Heart right ventricle (tissue), 16 donors: ENCODE measurements at regions not wholly inside any gene's neighbourhood (a gene's known extent, or its start where the extent isn't known, plus 50 kb on each side); places are given as distances from the start of the nearest gene placed in this dataset.

Source experiments
- ATAC-seq, 8 donors: fragments of 200-7000 bp; cut with Tn5 transposase; one replicate each; pipeline ENCODE4 v1.9.1; 2020; ENCODE audit warnings: mild to moderate bottlenecking in 8 of 8, moderate library complexity in 8 of 8, moderate number of reproducible peaks in 1 of 8
- DNase-seq, 2 donors: peaks; one replicate each; pipeline ENCODE4 v3.0.0-alpha.2; 2020
- H3K27ac ChIP-seq, 10 donors: fragments of 200-600 bp; sonication (generic) in 2 of 10; one replicate each; pipeline versions ENCODE4 v1.5.0 to v1.8.0; 2020 to 2022; ENCODE audit warnings: mild to moderate bottlenecking in 3 of 10
- H3K27me3 ChIP-seq, 7 donors: fragments of 200-600 bp; one replicate each; pipeline ENCODE4 v1.8.0; 2021 to 2022; ENCODE audit warnings: mild to moderate bottlenecking in 2 of 7
- H3K36me3 ChIP-seq, 9 donors: fragments of 200-600 bp; sonication (generic) in 1 of 9; one replicate each; pipeline versions ENCODE4 v1.5.0 to v1.8.0; 2020 to 2022; ENCODE audit warnings: mild to moderate bottlenecking in 2 of 9
- H3K4me1 ChIP-seq, 9 donors: fragments of 200-600 bp; sonication (generic) in 1 of 9; one replicate each; pipeline versions ENCODE4 v1.5.0 to v1.8.0; 2020 to 2022; ENCODE audit warnings: mild to moderate bottlenecking in 4 of 9
- H3K4me3 ChIP-seq, 10 donors: fragments of 200-600 bp; sonication (generic) in 2 of 10; one replicate each; pipeline versions ENCODE4 v1.5.0 to v1.8.0; 2020 to 2022; ENCODE audit warnings: mild to moderate bottlenecking in 7 of 10, moderate library complexity in 2 of 10
- H3K9me3 ChIP-seq, 11 donors: fragments of 200-600 bp in 10 of 11; sonication (generic) in 2 of 11; one replicate each; pipeline versions ENCODE4 v1.5.0 to v1.8.0; 2013 to 2022; ENCODE audit warnings: mild to moderate bottlenecking in 2 of 11, control low read depth in 1 of 11, moderate library complexity in 1 of 11
- CTCF ChIP-seq, 9 donors: fragments of 200-600 bp; sonication (generic) in 2 of 9; IDR thresholded peaks; one replicate each; pipeline versions ENCODE4 v1.5.0 to v1.8.0; 2021 to 2022; ENCODE audit warnings: antibody characterized with exemption in 9 of 9, mild to moderate bottlenecking in 5 of 9, moderate library complexity in 1 of 9
- WGBS, 2 donors: extraction: QIAGEN DNeasy Blood & Tissue Kit; methylation state at CpG; one replicate each; pipeline ENCODE4 v1.1.7; 2013; ENCODE audit warnings: inconsistent platforms in 1 of 2; 5-methylcytosine and 5-hydroxymethylcytosine counted together
- intact Hi-C, 10 donors: fragments of 100-400 bp; cut with DNase I; formaldehyde crosslinking; loops; one replicate each; pipeline versions ENCODE4 v1.11.1 to v1.14.2; 2022
- donor health status: Arrhythmogenic right ventricular cardiomyopathy.
- donor health status: ischemic (EF 13 %, LVEDD 7.1; RV severe dilation, severe dysfunction).
- donor health status: healthy with polysubstance abuse.
- donor health status: DM: no; HTN: yes; CAD: no.
- donor health status: DM: no; HTN: no; CAD: no.
- donor health status: ischemic (EF 25% LVEDD 6.9; RV normal size, moderate dysfunction).
- donor health status: ischemic (EF 25% LVEDD 5.7; RV mildly dilated, moderate dysfunction).
- donor health status: healthy.
- donor health status: DM: yes; HTN: yes; CAD: no.
- donor health status: Ischemic cardiomyopathy.
- donor health status: ischemic (EF 35%, LVEDD 5.7; RV mildly dilated, moderate dysfunction).
- donor health status: nonischemic (EF 11% LVEDD 7.7; RV severe dilation, severe dysfunction).
- donor health status: DM: yes; HTN: yes; CAD: no.
- donor health status: PGD.
- donor health status: ischemic (EF 29% LVEDD 5.4; RV normal size, mild dysfunction).
- donor health status: nonischemic (EF 23%, LVEDD 6.1; RV moderate dilation, normal function).

GRCh38 chr4:187782286-187782824 is 213.2 kb upstream of the ZFP42 start:
- intact Hi-C loops, result no loop called here
- Histone ChIP-seq H3K36me3 (no peaks in the 10 kb centered on the region), H3K27ac (no peak overlapping the region), H3K9me3 (peaks cover 0 to 38% (median 0%) of the 10 kb centered on the region in 11 donors), H3K4me3 (no peak overlapping the region), H3K27me3 (no peaks in the 10 kb centered on the region), H3K4me1 (no peaks in the 10 kb centered on the region)
- DNase-seq (no peak), ATAC-seq (no peak)
- TF ChIP-seq CTCF (IDR thresholded peaks at IDR 0.05), result no peak
- 69 to 75% methylated on average over 4 of the region's 4 CpGs for WGBS, 2 donors

DNA sequence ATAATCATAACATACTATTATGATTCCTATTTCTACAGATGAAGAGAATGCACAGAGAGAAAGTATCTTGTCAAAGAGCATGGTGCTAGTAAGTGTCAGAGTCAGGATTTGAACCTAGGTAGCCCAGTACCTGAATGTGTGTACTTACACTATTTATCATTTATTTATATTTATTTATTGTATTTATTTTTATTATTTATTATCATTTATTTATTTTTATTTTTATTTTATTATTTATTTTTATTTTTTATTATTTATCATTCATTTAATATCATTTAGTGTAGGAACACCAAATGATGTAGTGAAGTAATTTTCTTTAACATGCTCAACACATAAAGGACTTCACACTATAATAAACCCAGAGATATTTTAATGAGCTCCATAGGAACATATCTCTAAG is 209.4 kb upstream of the ZFP42 start:
- Histone ChIP-seq H3K27me3 (no peaks in the 10 kb centered on the region), H3K9me3 (peaks cover 0 to 34% (median 0%) of the 10 kb centered on the region in 11 donors), H3K4me3 (no peak overlapping the region), H3K4me1 (no peaks in the 10 kb centered on the region), H3K27ac (no peak overlapping the region), H3K36me3 (no peaks in the 10 kb centered on the region)
- no peak for ATAC-seq
- intact Hi-C loops, result no loop called here
- DNase-seq, result no peak
- TF ChIP-seq CTCF (IDR thresholded peaks at IDR 0.05), result no peak

DNA sequence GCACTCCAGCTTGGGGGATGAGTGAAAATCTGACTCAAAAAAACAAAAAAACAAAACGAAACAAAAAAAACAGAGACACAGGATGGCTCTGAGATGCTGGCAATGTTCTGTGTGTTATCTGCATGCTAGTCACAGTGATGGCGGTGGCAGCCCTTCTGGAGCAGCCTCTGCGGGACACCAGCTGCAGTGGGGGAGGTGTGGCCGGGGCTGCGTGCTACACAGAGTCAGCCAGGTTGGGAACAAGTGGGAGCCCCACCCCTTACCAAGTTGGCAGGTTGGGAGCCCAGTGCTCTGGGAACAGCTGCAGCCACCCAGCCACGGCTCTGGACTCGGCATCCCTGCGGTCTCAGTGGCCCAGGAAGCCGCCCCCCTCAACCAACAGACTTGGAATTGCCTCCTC is 206.5 kb upstream of the ZFP42 start:
- no peak for TF ChIP-seq CTCF (IDR thresholded peaks at IDR 0.05)
- no peaks in the 10 kb centered on the region for H3K36me3 ChIP-seq
- 84 to 88% methylated on average over 9 of the region's 9 CpGs for WGBS, 2 donors
- H3K27ac ChIP-seq, result no peak overlapping the region
- ATAC-seq, result no peak
- intact Hi-C loops, result no loop called here
- H3K9me3 ChIP-seq, result peaks cover 0 to 28% (median 0%) of the 10 kb centered on the region in 11 donors
- no peaks in the 10 kb centered on the region for H3K4me1 ChIP-seq
- no peaks in the 10 kb centered on the region for H3K27me3 ChIP-seq
- H3K4me3 ChIP-seq, result no peak overlapping the region
- no peak for DNase-seq

GRCh38 chr4:187795737-187796136 is 199.8 kb upstream of the ZFP42 start:
- intact Hi-C loops, result no loop called here
- Histone ChIP-seq H3K27ac (no peak overlapping the region), H3K4me1 (no peaks in the 10 kb centered on the region), H3K27me3 (no peaks in the 10 kb centered on the region), H3K4me3 (no peak overlapping the region), H3K36me3 (no peaks in the 10 kb centered on the region), H3K9me3 (peaks cover 0 to 30% (median 11%) of the 10 kb centered on the region in 11 donors)
- no peak for TF ChIP-seq CTCF (IDR thresholded peaks at IDR 0.05)
- DNase-seq (no peak), ATAC-seq (no peak)
